ENCODE measurements at regions not wholly inside any gene's neighbourhood (a gene's known extent, or its start where the extent isn't known, plus 50 kb on each side); places are given as distances from the start of the nearest gene placed in this dataset.
"Not testable (repeated sequence)": the region's sequence is repeated elsewhere in the genome, so short reads cannot be mapped to it uniquely, and the experiment has no call there.

DNA sequence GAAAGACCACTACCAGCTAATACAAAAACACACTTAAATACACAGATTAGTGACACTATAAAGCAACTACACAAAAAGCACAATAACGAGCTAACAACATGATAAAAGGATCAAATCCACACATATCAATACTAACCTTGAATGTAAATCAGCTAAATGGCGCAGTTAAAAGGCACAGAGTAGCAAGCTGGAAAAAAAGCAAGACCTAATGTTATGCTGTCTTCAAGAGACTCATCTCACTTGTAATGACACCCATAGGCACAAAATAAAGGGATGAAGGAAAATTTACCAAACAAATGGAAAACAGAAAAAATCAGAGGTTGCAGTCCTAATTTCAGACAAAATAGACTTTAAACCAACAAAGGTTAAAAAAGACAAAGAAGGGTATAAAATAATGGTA is 86.3 kb downstream of the NUS1 start:
- in situ Hi-C loops (cut with HindIII; ENCODE audit: low pct_ligation_motif_present, low pct_unique_long_range_greater_than_20kb, low sequenced_read_pairs): no loop called here
- DNase-seq: no peak

DNA sequence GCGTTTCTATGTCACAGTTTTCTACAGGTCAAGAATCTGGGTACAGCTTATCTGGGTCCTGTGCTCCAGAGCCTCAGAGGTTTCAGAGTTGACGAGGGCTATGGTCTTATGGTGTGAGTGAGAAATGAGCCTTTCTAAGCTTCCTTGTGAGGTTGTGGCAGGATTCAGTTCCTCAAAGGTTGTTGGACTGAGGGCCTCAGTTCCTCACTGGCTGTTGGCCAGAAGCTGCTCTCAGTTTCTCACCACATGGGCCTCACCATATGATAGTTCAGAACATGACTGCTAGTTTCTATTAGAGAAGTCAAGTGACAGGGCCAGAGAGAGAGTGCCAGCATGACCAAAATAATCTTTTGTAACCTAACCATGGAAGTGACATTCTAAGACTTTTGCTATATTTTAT is 96.1 kb downstream of the NUS1 start:
- in situ Hi-C loops (cut with HindIII; ENCODE audit: low pct_ligation_motif_present, low pct_unique_long_range_greater_than_20kb, low sequenced_read_pairs): no loop called here
- DNase-seq: no peak

DNA sequence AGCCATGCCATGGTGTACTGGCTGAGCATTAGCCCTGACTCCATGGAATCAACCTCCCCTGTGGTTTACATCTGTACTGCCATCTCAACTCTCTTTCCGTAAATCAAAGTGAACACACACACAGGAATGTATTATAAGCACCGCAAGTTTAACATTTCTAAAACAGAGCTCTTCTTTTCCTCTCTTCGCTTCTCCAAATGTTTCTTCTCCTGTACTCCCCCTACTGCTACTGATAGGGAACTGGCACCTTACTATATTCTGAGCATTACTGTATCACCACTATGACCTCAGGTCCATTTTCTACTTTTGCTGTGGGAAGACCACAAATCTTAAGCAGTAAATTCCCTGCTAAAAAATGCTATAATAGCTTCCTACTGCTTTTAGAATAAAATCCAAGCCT is 101.2 kb downstream of the NUS1 start:
- DNase-seq: no peak
- in situ Hi-C loops (cut with HindIII; ENCODE audit: low pct_ligation_motif_present, low pct_unique_long_range_greater_than_20kb, low sequenced_read_pairs): no loop called here

DNA sequence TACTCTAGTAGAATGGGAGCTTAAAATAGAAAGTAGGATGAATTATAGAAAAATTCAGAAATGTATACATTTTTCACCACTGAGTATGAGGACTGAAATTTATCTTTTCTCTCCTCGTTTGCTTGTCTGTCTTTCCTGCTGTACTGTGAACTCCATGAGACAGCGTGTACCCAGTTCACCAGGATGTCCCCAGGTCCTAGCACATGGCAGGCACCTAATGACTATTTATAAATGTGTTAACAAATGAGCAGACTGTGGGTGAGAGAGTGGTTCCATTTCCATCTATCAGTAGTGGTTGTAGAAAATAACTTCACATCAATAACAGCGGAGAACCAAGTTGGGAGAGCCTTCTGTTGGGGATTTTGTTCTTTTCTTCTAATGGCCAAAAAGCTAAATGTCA is 106.3 kb downstream of the NUS1 start:
- in situ Hi-C loops (cut with HindIII; ENCODE audit: low pct_ligation_motif_present, low pct_unique_long_range_greater_than_20kb, low sequenced_read_pairs): no loop called here
- no peak for DNase-seq

DNA sequence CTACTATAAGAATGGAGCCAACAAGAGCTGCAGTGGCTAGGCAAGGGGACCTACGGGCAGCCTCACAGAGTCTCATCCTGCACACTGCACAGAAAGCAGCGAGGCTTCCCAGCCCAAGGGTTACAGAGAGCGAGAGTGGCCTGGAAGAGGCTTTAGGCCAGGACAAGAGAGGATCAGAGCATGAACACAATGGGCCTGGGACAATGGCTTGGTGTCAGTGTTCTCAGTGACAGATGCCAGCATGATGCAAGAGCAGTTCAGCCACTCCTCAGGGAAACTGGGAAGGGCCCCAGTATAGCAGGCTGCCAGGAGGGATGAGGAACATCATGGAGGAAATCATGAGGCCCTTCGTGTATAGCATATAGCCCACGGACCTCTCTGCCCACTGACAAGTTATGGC is 108.0 kb downstream of the NUS1 start:
- DNase-seq: no peak
- in situ Hi-C loops (cut with HindIII; ENCODE audit: low pct_ligation_motif_present, low pct_unique_long_range_greater_than_20kb, low sequenced_read_pairs): no loop called here

DNA sequence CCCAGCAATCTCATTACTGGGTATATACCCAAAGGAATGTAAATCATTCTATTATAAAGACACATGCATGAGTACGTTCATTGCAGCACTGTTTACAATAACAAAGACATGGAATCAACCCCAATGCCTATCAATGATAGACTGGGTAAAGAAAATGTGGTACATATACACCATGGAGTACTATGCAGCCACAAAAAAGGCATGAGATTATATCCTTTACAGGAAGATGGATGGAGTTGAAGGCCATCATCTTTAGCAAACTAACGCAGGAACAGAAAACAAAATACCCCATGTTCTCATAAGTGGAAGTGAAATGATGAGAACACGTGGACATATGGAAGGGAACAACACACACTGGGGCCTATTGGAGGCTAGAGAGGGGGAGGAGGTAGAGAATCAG is 115.7 kb downstream of the NUS1 start:
- DNase-seq: no peak
- in situ Hi-C loops (cut with HindIII; ENCODE audit: low pct_ligation_motif_present, low pct_unique_long_range_greater_than_20kb, low sequenced_read_pairs): no loop called here

DNA sequence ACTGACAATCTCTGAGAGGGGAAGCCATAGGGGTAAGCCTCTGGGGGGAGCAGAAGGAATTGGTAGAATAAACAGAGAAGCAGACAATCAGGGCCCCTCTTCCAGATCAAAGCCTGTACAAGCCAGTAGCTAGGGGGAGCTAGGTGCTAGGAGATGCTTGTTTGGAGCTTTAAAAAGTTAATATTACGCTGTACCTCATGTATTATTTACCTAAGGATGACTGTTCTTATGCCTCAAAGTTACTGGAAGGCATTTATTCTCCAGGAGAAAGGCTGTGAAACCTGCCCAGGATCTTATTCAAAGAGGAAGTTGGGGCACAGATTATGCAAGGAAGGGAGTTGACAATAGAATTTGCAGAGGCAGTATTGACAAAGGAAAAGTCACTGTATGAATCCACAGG is 111.8 kb upstream of the SLC35F1 start:
- DNase-seq: no peak
- in situ Hi-C loops (cut with HindIII; ENCODE audit: low pct_ligation_motif_present, low pct_unique_long_range_greater_than_20kb, low sequenced_read_pairs): no loop called here

DNA sequence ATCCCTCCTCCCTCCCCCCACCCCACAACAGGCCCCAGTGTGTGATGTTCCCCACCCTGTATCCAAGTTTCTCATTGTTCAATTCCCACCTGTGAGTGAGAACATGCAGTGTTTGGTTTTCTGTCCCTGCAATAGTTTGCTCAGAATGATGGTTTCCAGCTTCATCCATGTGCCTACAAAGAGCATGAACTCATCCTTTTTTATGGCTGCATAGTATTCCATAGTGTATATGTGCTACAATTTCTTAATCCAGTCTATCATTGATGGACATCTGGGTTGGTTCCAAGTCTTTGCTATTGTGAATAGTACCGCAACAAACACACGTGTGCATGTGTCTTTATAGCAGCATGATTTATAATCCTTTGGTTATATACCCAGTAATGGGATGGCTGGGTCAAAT is 108.2 kb upstream of the SLC35F1 start:
- in situ Hi-C loops (cut with HindIII; ENCODE audit: low pct_ligation_motif_present, low pct_unique_long_range_greater_than_20kb, low sequenced_read_pairs); DNase-seq: not testable (repeated sequence)

DNA sequence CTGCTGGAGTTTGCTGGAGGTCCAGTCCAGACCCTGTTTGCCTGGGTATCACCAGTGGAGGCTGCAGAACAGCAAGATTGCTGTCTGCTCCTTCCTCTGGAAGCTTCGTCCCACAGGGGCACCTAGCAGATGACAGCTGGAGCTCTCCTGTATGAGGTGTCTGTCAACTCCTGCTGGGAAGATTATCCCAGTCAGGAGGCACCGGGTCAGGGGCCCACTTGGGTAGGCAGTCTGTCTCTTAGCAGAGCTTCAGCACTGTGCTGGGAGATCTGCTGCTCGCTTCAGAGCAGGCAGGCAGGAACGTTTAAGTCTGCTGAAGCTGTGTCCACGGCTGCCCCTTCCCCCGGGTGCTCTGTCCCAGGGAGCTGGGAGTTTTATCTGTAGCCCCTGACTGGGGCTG is 96.8 kb upstream of the SLC35F1 start:
- in situ Hi-C loops (cut with HindIII; ENCODE audit: low pct_ligation_motif_present, low pct_unique_long_range_greater_than_20kb, low sequenced_read_pairs): no loop called here

DNA sequence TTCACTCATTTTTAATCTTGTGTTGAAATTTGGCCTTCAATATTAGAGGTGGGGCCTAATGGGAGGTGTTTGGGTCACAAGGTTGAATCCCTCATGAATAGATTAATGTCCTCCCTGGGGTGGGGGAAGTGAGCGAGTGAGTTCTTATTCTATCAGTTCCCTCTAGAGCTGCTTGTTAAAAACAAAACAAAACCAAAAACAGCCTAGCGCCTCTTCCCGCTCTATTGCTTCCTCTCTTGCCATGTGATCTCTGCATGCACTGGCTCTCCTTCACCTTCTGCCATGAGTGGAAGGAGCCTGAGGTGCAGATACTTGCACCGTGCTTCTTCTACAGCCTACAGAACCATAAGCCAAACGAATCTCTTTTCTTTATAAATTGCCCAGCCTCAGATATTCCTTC is 89.6 kb upstream of the SLC35F1 start:
- DNase-seq: no peak
- in situ Hi-C loops (cut with HindIII; ENCODE audit: low pct_ligation_motif_present, low pct_unique_long_range_greater_than_20kb, low sequenced_read_pairs): no loop called here

More for the DNA sequence above, 96.8 kb upstream of the SLC35F1 start:
- DNase-seq: no peak

DNA sequence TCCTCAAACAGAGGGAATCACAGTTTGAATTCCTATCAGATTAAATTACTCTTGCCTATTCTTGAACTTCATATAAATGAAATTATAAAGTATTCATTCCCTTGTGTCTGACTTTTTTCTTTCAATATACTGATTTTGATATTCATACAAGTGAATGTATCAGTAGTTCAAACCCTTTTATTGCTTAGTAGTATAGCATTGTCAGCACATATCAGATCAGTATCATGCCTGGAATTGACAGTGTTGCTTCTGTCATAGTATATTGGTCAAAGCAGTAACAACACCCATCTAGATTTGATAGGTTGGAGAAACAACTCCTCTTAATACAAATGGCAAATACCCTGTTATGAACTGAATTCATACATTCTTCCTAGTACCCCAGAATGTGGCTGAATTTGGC is 89.1 kb upstream of the SLC35F1 start:
- in situ Hi-C loops (cut with HindIII; ENCODE audit: low pct_ligation_motif_present, low pct_unique_long_range_greater_than_20kb, low sequenced_read_pairs): no loop called here
- DNase-seq: no peak

DNA sequence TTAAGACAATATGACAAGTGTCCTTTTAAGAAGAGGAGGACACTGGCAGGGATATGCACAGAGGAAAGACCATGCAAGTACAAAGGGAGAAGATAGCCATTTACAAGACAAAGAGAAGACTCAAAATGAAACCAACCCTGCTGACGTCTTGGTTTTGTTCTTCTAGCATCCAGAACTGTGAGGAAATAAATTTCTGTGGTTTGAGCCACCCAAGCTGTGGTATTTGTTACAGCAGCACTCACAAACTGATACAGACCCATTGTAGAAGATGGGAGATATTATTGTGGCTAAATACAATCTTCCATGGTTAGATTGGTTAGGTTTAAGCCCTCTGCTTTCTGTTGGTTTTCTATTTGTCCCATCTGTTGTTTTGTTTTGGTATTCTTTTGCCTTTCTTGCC is 88.6 kb upstream of the SLC35F1 start:
- in situ Hi-C loops (cut with HindIII; ENCODE audit: low pct_ligation_motif_present, low pct_unique_long_range_greater_than_20kb, low sequenced_read_pairs): no loop called here
- no peak for DNase-seq

DNA sequence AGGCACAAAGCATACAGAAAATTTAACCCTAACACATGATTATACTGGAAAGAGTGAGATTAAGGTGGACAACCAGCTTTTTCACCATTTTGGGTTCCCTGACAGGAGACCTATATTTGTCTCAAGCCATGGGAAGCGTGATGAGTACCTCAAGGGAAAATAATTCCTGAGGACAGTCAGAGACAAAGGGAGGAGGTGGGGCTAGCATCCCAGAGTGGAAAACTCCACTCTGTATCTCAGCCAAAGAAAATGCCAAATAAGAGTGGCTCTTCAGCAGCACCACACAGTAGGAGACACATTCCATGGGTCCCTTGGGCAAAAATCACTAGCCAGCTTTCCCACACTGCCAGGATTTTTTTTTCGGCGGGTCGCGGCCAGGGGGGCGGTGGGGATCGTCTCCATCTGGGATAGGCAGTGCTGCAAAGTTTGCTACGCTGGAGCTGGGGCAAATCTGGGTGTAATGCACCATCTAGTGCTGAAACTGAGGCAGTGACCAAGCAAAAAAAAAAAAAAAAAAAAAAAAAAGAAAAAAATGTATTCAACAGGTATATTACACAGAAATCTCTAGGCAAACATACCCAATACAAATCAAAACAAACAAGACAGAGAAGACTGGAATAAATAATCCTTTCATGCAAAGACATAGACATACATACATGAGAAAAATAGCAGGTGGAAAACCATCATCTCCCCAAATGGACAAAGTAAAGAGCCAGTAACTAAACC is 77.3 kb upstream of the SLC35F1 start:
- DNase-seq: peak; percentile 35
- in situ Hi-C loops (cut with HindIII; ENCODE audit: low pct_ligation_motif_present, low pct_unique_long_range_greater_than_20kb, low sequenced_read_pairs): no loop called here

DNA sequence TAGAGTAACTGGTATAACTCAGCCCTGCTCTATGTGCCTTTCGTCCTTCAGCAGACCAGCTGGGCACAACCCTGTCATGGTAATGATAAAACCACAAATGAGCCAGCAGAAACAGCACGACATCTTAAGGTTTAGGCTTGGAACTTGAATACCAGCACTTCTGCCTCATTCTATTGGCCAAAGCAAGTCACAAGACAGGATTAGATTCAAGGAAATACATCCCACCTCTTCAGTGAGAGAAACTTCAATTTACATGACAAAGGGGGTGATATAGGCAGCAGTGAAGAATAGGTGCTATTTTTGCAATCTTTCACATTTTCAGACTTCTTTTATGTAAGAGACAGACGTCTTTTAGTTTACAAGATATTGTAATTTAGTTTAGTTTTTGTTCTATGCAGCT is 69.8 kb upstream of the SLC35F1 start:
- DNase-seq: no peak
- in situ Hi-C loops (cut with HindIII; ENCODE audit: low pct_ligation_motif_present, low pct_unique_long_range_greater_than_20kb, low sequenced_read_pairs): no loop called here

DNA sequence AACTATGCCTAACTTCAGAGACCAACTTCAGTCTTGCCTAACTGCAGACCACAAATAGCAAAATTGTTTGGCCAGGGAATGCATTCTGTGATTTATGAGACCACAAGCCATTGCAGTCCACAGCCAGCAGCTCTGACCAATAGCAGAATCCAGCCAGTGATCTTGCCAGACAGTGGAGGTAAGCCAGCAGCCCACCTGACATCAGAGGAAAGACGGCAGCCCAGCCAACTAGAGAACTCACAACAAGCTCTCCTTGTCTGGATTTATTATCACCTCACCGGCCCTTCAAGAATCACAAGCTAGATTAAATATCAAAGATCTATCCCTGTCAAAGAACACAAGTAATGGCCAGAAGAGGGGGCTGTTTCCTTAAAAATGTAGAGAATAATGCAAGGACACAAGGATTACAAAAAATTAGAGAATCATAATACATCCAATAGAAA is 66.5 kb upstream of the SLC35F1 start:
- DNase-seq: peak; percentile 52
- in situ Hi-C loops (cut with HindIII; ENCODE audit: low pct_ligation_motif_present, low pct_unique_long_range_greater_than_20kb, low sequenced_read_pairs): no loop called here

DNA sequence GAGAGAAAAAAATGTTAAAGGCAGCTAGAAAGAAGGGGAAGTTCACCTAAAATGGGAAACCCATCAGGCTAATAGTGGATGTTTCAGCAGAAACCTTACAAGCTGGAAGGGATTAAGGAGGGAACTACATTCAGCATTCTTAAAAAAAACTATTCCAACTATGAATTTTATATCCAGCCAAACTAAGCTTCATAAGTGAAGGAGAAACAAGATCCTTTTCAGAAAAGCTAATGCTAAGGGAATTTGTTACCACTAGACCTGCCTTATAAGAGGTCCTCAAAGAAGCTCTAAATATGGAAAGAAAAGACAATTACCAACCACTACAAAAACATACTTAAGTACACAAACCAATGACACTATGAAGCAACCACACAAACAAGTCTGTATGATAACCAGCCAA is 59.2 kb upstream of the SLC35F1 start:
- in situ Hi-C loops (cut with HindIII; ENCODE audit: low pct_ligation_motif_present, low pct_unique_long_range_greater_than_20kb, low sequenced_read_pairs): no loop called here
- no peak for DNase-seq

DNA sequence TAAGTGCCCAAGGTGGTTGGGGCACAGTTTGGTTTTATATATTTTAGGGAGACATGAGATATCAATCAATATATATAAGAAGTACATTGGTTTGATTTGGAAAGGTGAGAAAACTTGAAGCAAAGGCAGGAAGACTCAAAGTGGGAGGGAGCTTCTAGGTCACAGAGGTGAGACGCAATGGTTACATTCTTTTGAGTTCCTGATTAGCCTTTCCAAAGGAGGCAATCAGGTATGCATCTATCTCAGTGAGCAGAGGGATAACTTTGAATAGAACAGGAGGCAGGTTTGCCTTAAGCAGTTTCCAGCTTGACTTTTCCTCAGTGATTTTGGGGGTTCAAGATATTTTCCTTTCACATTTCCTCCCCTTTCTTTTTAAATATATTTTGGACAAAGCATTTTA is 58.0 kb upstream of the SLC35F1 start:
- no peak for DNase-seq
- in situ Hi-C loops (cut with HindIII; ENCODE audit: low pct_ligation_motif_present, low pct_unique_long_range_greater_than_20kb, low sequenced_read_pairs): no loop called here
